HS-27A (cell line): ENCODE measurements at regions not wholly inside any gene's neighbourhood (a gene's known extent, or its start where the extent isn't known, plus 50 kb on each side); places are given as distances from the start of the nearest gene placed in this dataset.

Experiments
- DNase-seq: peaks from one replicate; pipeline ENCODE4 v3.0.0-alpha.2; 2012; ENCODE audit warnings: low read depth, missing footprints

- DNase-seq: no peak
Measured at GRCh38 chr21:31409831-31410487, 65.9 kb upstream of the TIAM1 start.

DNA sequence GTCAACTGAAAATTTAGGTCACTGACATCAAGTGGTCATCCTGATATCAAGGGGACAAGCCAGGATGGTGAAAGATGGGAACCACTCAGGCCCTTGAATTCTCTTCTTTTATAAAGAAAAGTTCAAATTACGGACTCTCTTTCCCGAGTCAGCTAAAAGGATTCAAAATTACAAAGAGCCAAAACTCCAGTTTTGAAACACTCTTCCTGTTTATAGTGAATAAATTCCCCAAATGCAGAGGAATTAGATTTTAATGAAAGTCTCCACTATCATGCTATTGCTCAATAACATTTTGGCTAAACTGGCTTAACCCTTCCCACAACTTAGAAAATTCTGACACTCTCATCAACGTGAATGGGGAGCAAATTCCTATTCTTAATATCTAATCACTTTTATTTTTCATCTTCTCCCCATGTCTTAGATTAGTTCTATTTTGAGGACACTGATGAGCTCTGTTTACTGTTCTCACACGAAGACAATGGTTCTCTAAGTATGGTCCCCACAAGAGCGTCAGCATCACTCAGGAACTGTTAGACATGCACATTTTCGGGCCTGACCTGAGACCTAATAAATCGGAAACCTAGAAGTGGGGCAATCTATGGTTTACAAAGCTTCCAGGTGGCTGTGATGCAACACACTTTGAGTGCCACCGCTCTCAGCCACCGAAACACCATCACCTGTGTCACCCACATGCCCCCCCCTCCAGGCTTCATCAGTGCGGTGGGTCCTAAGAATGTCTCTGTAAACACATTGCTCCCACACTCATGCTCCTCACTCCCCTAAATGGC is 64.4 kb upstream of the TIAM1 start:
- no peak for DNase-seq

DNA sequence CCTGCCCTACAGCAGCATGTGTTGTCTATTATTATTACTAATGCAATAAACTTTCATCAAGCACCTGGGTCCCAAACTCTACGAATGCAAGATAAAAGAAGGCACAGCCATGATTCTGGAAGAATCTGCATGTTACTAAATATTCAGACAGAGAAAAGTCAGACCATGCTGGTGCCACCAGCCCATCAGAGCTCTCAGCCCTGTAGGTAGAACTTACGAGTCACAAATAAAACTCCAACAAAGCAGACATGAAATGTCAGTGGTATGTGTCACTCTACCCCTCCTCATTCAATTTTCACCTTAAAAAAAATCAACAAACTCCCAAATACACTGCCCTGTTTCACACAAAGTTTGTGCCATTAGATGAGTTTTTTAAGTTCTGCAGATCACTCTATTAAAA is 62.4 kb upstream of the TIAM1 start:
- no peak for DNase-seq

- DNase-seq: no peak
Measured at GRCh38 chr21:31405604-31406003, 61.5 kb upstream of the TIAM1 start.

- no peak for DNase-seq
Measured at GRCh38 chr21:31403596-31404333, 59.7 kb upstream of the TIAM1 start.

DNA sequence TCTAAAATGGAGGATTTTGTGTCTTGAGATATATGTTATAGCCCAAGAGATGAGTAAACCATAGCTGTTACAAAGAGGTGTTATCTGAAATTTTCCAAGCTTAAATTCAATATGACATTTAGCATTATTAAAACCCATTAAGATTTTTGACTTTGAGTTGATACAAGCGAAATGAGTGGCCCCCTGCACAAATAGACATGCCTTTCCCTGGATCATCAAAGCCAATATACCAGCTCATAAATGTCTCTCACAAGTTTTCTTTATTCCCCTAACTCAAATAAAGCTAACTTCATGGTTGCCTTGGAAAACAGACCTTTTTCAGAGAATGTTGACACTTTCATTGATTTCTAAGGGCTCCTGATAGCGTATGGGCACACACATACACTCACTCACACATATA is 55.5 kb upstream of the TIAM1 start:
- DNase-seq: no peak

DNA sequence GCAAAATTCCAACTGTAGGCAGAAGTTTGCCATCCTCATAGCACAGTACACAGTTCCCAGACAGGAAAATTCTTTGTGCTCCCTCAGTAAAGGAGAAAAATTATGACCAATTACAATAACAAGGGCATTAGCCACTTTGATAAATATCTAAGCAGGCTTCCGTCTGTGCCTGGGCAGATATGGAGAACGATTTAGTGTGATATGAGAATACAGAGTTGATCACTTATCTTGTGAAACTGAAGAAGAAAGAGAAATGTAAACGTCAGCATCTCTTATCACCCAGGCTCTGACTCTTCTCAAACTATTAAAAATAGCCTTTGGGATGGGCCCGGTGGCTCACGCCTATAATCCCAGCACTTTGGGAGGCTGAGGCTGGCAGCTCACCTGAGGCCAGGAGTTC is 54.5 kb upstream of the TIAM1 start:
- no peak for DNase-seq

- no peak for DNase-seq
Measured at GRCh38 chr21:31397939-31398338, 53.9 kb upstream of the TIAM1 start.

GRCh38 chr21:31397515-31397926 is 53.5 kb upstream of the TIAM1 start:
- DNase-seq: no peak

GRCh38 chr21:31397030-31397429 is 53.0 kb upstream of the TIAM1 start:
- DNase-seq: no peak

- no peak for DNase-seq
Measured at GRCh38 chr21:31396399-31396798, 52.3 kb upstream of the TIAM1 start.

DNA sequence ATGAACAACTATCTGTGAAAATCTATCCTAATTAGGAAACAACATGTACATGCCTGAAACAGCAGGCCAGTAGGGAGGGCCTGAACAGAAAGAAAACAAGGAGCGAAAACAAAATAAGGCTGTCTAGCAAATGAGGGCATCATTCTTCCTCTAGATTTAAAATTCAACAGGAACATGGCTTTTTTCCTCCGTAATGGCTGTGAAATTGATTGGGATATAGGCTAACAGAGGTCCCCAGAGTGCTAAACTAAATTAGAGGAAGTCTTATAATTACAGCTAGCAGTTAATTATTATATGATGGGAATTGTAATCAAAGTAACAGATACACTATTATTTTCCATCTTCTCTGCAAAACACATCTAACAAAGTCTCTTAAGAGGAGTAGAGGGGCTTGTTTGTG is 51.7 kb upstream of the TIAM1 start:
- DNase-seq: no peak

DNA sequence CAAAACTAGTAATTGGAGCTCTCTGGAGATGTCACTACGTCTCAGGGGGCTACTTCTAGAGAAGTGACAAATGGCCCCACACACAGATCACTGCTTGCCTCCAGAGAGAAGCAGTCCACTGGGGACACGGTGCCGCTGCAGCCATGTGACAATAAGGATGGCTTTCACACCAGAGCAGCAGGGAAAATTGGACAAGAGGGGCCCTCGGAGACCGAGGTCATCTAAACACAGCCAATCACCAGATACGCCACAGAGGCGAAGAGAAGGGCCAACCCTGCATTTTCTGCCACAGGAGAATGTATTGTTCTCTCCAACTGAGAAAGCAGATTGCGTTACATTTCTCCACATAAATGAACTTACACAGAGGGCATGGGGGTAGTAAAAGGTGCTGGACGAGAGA is 51.2 kb upstream of the TIAM1 start:
- DNase-seq: no peak

DNA sequence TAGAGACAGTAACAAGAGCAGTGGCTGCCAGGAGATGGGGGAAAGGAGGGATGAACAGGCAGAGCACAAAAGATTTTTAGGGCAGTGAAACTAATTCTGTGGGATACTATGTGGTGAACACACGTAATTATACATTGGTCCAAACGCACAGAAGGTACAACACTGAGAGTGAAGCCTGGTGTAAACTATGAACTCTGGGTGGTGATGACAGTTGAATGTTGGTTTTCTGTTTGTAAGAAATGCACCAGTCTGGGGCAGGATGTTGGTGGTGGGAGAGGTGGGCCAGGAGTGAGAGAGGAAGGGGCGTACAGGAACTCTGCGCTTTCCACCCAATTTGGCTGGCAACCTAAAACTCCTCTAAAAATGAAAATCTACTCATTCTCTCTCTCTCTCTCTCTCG is 50.2 kb upstream of the TIAM1 start:
- DNase-seq: no peak
